Nucleus accumbens (tissue), 56 donors: ENCODE measurements at regions not wholly inside any gene's neighbourhood (a gene's known extent, or its start where the extent isn't known, plus 50 kb on each side); places are given as distances from the start of the nearest gene placed in this dataset.
A peak's percentile ranks its signal among the peaks of the same experiment; 100 is the strongest.

ENCODE experiments used
- DNase-seq, 56 donors: peaks; one replicate each; lab custom pipeline; 2025; lab: John Stamatoyannopoulos, UW

- no peak for DNase-seq
These were observed 563.5 kb downstream of the BUD13 start for GRCh38 chr11:116209255-116209654.

GRCh38 chr11:116207421-116208141, 565.2 kb downstream of the BUD13 start:
- DNase-seq: no peak

DNA sequence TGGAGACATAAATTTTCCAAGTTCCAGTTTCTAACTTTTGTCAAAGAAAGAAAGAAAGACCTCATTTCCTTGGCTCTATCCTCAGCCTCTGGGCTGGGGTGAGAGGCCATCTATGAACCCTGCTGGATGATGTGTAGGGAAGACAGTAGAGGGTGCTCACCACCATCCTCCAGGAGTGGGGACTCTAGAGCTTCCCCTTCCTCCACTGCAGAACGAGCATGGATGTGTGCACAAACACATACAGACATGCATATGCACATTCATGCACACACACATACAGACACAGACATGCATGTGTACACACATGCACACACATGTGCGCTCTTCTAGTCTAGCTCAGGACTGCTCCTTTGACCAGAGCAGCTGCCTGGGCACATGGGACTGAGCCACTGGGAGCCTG, 565.8 kb downstream of the BUD13 start:
- DNase-seq: no peak

DNA sequence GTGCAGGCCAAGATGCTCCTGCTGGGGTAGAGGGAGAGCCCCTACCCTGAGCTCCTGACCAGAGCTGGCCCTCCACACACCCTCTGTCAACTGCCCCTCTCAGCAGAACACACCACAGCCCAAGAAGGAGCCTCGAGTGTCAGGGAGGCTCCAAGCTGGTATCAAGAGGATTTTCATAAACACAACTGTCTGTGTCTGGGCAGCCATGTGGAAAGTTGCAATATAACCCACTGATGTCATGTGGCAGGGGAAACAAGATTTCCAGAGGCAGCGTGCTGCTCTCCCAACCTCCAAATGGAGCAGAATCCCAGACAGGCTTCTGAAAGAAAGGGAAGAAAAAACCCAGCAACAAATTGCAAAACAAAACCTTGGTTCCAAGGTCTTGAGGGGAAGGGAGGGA, 569.9 kb downstream of the BUD13 start:
- no peak for DNase-seq

DNA sequence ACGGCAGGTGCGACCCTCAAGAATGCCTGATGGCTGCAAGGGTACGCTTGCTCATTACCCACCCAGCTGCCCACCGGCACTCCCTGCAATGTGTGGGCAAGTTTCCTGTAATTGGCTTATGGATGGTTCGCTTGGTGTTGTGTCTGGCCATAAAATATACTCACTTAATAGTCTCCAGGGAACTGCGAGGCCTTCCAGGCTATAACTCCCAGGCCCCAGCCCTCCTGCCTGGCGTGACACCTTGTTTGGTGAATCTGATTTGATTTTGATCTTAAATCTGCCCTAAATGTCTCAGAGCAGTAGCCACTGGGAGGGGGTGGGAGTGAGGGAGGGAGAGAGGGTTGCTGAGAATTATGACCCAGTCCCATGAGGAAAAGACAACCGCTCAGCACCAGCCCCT, 572.2 kb downstream of the BUD13 start:
- DNase-seq: no peak

GRCh38 chr11:116199182-116199581, 573.6 kb downstream of the BUD13 start:
- no peak for DNase-seq

DNA sequence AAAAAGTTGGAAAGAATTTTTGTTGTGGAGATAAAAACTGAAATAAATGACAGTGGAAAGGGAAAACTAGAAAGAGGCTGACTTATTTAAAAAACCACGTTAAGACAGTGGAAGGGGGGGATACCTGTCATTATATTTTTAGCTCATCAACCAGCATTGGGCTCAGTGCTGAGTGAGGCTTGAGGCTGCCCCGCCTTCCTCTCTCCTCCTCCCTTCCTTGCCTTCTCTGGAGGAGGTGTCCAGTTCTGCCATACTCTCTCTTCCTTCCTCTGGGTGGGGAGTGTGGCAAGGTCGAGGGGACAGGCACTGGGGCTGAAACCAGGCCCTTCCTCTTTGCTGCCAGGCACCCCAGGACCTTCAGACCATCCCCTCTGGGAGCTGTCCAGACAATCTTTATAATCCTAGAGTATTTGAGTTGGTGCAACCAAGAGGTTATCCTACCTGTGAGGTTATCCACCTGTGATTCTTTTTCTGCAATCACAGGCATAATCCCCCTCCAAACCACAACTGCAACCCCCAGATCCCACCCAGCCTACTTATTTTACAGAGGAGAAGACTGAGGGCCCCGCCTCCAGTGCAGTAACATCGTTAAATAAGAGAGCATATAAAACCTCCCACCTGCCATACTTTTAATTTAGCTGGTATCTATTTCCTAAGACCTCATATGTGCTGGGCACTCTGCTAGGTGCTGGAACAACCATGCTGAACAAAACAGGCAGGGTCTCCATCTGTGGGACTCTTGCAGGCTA, 578.5 kb downstream of the BUD13 start:
- no peak for DNase-seq

DNA sequence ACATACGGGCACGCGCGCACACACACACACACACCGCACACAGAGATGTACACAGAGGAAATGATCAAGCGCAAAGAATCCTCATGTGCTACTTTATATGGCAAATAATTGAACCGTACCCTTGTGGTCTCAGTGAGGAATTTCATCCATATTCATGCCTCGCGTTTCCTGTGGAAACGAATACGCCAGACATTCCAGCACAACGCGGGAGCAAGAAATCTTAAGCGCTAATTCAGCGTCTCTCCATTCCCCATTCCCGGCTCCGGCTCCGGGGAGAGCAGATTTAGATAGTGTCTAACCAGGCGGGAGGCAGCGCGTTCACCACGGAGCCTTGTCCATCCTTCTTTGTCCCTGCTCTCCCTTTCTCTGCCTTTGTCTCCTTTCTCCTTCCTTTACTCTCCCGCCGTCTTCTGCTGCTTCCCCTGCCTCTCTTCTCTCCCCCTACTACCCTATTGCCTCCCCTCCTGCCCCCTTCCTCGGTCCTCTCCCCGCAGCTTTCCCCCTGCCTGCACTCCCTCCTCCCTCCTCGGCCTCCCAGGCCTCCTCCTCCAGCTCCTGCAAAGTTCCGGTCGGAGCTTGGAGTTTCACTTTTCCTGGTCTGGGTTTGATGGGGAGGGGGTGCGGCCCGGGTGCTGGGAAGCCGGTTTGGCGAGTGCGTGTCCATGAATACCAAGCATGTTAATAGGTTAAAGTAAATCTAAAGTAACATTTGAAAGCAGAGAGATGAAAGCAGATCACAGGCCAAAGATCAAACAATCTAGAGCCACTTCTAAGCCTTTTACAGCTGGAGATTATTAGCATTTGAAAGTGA, 579.3 kb downstream of the BUD13 start:
- peak in 14 of 56 donors; percentile 8 to 58 (median 28) for DNase-seq

- DNase-seq: peak in 2 of 56 donors; percentile 11 to 40
These were observed 580.1 kb downstream of the BUD13 start for GRCh38 chr11:116192509-116193210.

DNA sequence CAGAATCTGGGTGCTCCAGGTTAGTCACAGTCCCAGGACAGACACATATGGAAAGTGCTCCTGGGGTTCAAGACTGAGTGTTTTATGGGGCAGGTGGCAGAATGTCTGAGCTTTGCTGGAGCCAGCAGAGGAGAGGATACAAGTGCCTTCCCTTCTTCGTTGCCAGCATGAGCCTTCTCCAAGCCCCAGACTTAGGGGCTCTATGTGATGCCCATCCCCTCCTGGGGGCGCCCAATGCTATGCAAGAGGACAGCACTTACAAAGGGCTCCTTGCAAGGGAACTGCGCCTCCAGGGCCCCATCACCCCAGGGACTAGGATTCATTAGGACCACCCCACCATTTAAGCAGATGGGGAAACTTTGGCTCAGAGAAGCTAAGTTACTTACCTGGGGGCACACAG, 581.9 kb downstream of the BUD13 start:
- no peak for DNase-seq

- no peak for DNase-seq
These were observed 583.2 kb downstream of the BUD13 start for GRCh38 chr11:116189408-116190170.

- no peak for DNase-seq
These were observed 584.4 kb downstream of the BUD13 start for GRCh38 chr11:116188350-116188749.

GRCh38 chr11:116187026-116187425, 585.8 kb downstream of the BUD13 start:
- DNase-seq: no peak

DNA sequence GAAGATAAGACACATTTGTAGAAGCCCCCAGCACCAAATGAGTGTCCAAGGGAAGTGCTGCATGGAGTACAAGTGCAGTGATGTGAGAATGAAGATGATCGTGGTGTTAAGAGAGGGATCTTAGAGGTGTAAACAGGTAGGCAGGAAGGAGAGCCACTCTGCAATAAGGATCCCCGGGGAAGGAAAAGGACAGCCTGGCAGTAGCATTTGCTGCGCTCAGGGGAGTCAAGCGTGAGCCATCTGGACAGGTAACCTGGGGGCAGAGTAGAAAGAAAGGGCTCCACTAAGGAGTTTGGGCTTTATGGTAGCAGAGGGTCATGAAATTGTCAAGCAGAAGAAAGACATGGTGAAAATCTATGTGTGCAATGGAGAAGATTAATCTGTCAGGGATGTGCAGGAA, 587.2 kb downstream of the BUD13 start:
- DNase-seq: no peak

GRCh38 chr11:116184763-116185162, 588.0 kb downstream of the BUD13 start:
- DNase-seq: no peak

- DNase-seq: no peak
These were observed 590.3 kb downstream of the BUD13 start for GRCh38 chr11:116182356-116182966.

DNA sequence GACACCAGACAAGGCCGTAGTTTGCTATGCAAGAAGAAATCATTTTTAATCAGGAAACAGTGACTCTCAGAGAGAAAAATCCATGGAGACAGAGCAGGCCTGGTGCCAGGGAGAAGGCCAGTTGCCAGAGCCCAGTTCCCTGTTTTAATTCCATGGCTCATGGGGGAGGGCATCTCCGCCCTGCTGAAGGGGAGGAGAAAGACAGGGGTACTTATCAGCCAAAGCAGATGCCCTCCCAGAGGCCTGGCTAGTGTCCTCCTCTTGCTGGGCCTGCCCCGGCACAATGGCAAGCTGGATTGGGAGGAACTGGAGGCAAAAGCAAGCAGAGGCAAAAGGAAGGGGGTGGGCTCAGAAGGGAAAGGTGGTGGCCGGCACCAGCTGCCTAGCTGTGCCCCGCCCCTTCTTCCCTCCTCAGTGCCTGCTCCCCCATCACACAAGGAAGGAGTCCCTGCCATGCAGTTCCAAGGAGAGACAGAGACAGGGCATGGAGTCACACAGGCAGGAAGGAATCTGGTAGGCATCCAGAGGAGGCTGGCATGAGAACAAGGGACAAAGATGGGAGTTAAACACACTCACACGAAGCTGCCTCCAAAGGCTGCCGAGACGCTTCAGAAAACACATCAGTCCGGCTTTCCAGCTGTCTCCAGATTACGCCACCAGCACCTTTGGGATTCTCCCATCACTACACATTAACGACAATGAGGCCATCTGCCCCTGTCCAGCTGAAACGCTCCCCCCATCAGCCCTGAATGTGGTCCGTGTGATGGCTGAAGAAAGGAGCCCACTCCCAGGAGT, 591.8 kb downstream of the BUD13 start:
- peak in 7 of 56 donors; percentile 4 to 40 (median 20) for DNase-seq

- no peak for DNase-seq
These were observed 593.4 kb downstream of the BUD13 start for GRCh38 chr11:116179401-116179800.
